Astrocyte (in vitro differentiated cells and primary cell): ENCODE measurements at regions not wholly inside any gene's neighbourhood (a gene's known extent, or its start where the extent isn't known, plus 50 kb on each side); places are given as distances from the start of the nearest gene placed in this dataset.
A peak's percentile ranks its signal among the peaks of the same experiment; 100 is the strongest.
"Not testable (repeated sequence)": the region's sequence is repeated elsewhere in the genome, so short reads cannot be mapped to it uniquely, and the experiment has no call there.

ENCODE experiments used
- DNase-seq: peaks from one replicate; pipeline ENCODE4 v3.0.0-alpha.2; 2010; ENCODE audit warnings: low read depth
- FAIRE-seq: peaks from 2 replicates; lab custom pipeline; 2011; peaks lifted over from hg19 to GRCh38; lab: Jason Lieb, UNC
- H2AFZ ChIP-seq: 2 replicates; pipeline ENCODE4 v1.6.0; 2012; ENCODE audit warnings: low read depth, low read length, inconsistent platforms
- H3K27ac ChIP-seq: 2 replicates; pipeline ENCODE4 v1.5.1; 2011; ENCODE audit warnings: low read depth, low read length, inconsistent platforms
- H3K27me3 ChIP-seq: 2 replicates; pipeline ENCODE4 v1.6.0; 2011; ENCODE audit warnings: low read length, inconsistent platforms; ENCODE audit not compliant: insufficient read depth
- H3K36me3 ChIP-seq: 2 replicates; pipeline ENCODE4 v1.5.1; 2011; ENCODE audit warnings: low read length, inconsistent platforms; ENCODE audit not compliant: insufficient read depth
- H3K4me1 ChIP-seq: 2 replicates; pipeline ENCODE4 v1.5.1; 2011; ENCODE audit warnings: low read length, inconsistent platforms; ENCODE audit not compliant: insufficient read depth
- H3K4me2 ChIP-seq: 2 replicates; pipeline ENCODE4 v1.6.0; 2012; ENCODE audit warnings: low read length, inconsistent platforms
- H3K4me3 ChIP-seq: 2 replicates; pipeline ENCODE4 v1.5.1; 2011; ENCODE audit warnings: low read depth, mild to moderate bottlenecking, low read length, inconsistent platforms; ENCODE audit not compliant: insufficient read depth
- H3K79me2 ChIP-seq: 2 replicates; pipeline ENCODE4 v1.6.0; 2012; ENCODE audit warnings: mild to moderate bottlenecking, low read length, inconsistent platforms; ENCODE audit not compliant: insufficient read depth
- H3K9ac ChIP-seq: 2 replicates; pipeline ENCODE4 v1.6.0; 2012; ENCODE audit warnings: mild to moderate bottlenecking, low read length, inconsistent platforms
- H3K9me3 ChIP-seq: 2 replicates; pipeline ENCODE4 v1.5.1; 2012; ENCODE audit warnings: low read depth, mild to moderate bottlenecking, low read length, inconsistent platforms; ENCODE audit not compliant: insufficient read depth
- H4K20me1 ChIP-seq: 2 replicates; pipeline ENCODE4 v1.6.0; 2012; ENCODE audit warnings: low read length, inconsistent platforms; ENCODE audit not compliant: insufficient read depth
- H3K27ac Mint-ChIP-seq: one replicate; pipeline ENCODE4 v1.8.0; 2021; ENCODE audit warnings: mild to moderate bottlenecking, mixed read lengths; ENCODE audit not compliant: unreplicated experiment
- H3K27me3 Mint-ChIP-seq: one replicate; pipeline ENCODE4 v1.8.0; 2021; ENCODE audit warnings: low read depth, mixed read lengths; ENCODE audit not compliant: unreplicated experiment
- H3K36me3 Mint-ChIP-seq: one replicate; pipeline ENCODE4 v1.8.0; 2021; ENCODE audit warnings: low read depth, mixed read lengths; ENCODE audit not compliant: unreplicated experiment
- H3K4me1 Mint-ChIP-seq: one replicate; pipeline ENCODE4 v1.8.0; 2021; ENCODE audit warnings: low read depth, mixed read lengths; ENCODE audit not compliant: unreplicated experiment
- H3K4me3 Mint-ChIP-seq: one replicate; pipeline ENCODE4 v1.8.0; 2021; ENCODE audit warnings: mild to moderate bottlenecking, moderate library complexity, mixed read lengths; ENCODE audit not compliant: unreplicated experiment
- H3K9me3 Mint-ChIP-seq: one replicate; pipeline ENCODE4 v1.8.0; 2021; ENCODE audit warnings: mild to moderate bottlenecking, mixed read lengths; ENCODE audit not compliant: unreplicated experiment
- CTCF ChIP-seq: IDR thresholded peaks from 2 replicates; pipeline ENCODE4 v1.5.1; 2011; ENCODE audit warnings: low read depth, mild to moderate bottlenecking, inconsistent platforms, low read length, moderate library complexity; ENCODE audit not compliant: insufficient read depth
- EZH2 ChIP-seq: IDR thresholded peaks from 2 replicates; pipeline ENCODE4 v1.6.1; 2012; ENCODE audit warnings: mild to moderate bottlenecking, low read length, inconsistent platforms; ENCODE audit not compliant: insufficient read depth

- peak; percentile 20 for DNase-seq
- FAIRE-seq = no peak
- H3K27ac ChIP-seq = no peak overlapping the region
- no peaks in the 10 kb centered on the region for H3K9me3 ChIP-seq
- no peaks in the 10 kb centered on the region for H3K79me2 ChIP-seq
- no peaks in the 10 kb centered on the region for H3K9me3 Mint-ChIP-seq
- H3K27me3 Mint-ChIP-seq = no peaks in the 10 kb centered on the region
- peak overlapping the region; percentile 34 for H3K4me2 ChIP-seq
- peaks cover 15% of the 10 kb centered on the region for H3K4me1 Mint-ChIP-seq
- H3K36me3 ChIP-seq = no peaks in the 10 kb centered on the region
- H3K27me3 ChIP-seq = no peaks in the 10 kb centered on the region
- H3K4me1 ChIP-seq = peaks cover 4% of the 10 kb centered on the region
- no peaks in the 10 kb centered on the region for H3K36me3 Mint-ChIP-seq
- H4K20me1 ChIP-seq = no peaks in the 10 kb centered on the region
- H2AFZ ChIP-seq = peak overlapping the region; percentile 39
- TF ChIP-seq EZH2 = no peak
- TF ChIP-seq CTCF = no peak
- no peak overlapping the region for H3K4me3 Mint-ChIP-seq
- peak overlapping the region; percentile 63 for H3K27ac Mint-ChIP-seq
- H3K4me3 ChIP-seq = no peak overlapping the region
- peak overlapping the region; percentile 13 for H3K9ac ChIP-seq
Observed at GRCh38 chr11:81772166-81772565, 961.5 kb downstream of the FAM181B start.

- not testable (repeated sequence) for H3K79me2 ChIP-seq, H3K27me3 ChIP-seq, H3K27ac Mint-ChIP-seq, H3K27ac ChIP-seq, FAIRE-seq, H2AFZ ChIP-seq, H3K4me3 Mint-ChIP-seq, H3K4me2 ChIP-seq, H4K20me1 ChIP-seq, H3K36me3 ChIP-seq, H3K36me3 Mint-ChIP-seq, H3K9me3 ChIP-seq, H3K9me3 Mint-ChIP-seq, H3K9ac ChIP-seq, H3K4me1 ChIP-seq, H3K27me3 Mint-ChIP-seq, H3K4me3 ChIP-seq, DNase-seq
- H3K4me1 Mint-ChIP-seq = peaks cover 15% of the 10 kb centered on the region
Observed at GRCh38 chr11:81769906-81770305, 963.8 kb downstream of the FAM181B start.

- no peaks in the 10 kb centered on the region for H3K27me3 Mint-ChIP-seq
- Histone ChIP-seq H4K20me1 (no peaks in the 10 kb centered on the region), H3K4me2 (no peak overlapping the region), H3K27me3 (no peaks in the 10 kb centered on the region), H3K27ac (no peak overlapping the region), H3K4me3 (no peak overlapping the region), H3K9me3 (no peaks in the 10 kb centered on the region), H2AFZ (no peak overlapping the region), H3K4me1 (no peaks in the 10 kb centered on the region), H3K9ac (no peak overlapping the region), H3K79me2 (no peaks in the 10 kb centered on the region), H3K36me3 (no peaks in the 10 kb centered on the region)
- H3K27ac Mint-ChIP-seq = no peak overlapping the region
- no peaks in the 10 kb centered on the region for H3K36me3 Mint-ChIP-seq
- no peak for DNase-seq
- H3K4me1 Mint-ChIP-seq = no peaks in the 10 kb centered on the region
- no peak overlapping the region for H3K4me3 Mint-ChIP-seq
- FAIRE-seq = no peak
- H3K9me3 Mint-ChIP-seq = no peaks in the 10 kb centered on the region
- no peak for TF ChIP-seq CTCF
- no peak for TF ChIP-seq EZH2
Observed at GRCh38 chr11:81756864-81757595, 976.6 kb downstream of the FAM181B start.
